Testis (tissue), 2 donors: ENCODE measurements at regions not wholly inside any gene's neighbourhood (a gene's known extent, or its start where the extent isn't known, plus 50 kb on each side); places are given as distances from the start of the nearest gene placed in this dataset.

Experiments used
- DNase-seq: peaks from one replicate; pipeline ENCODE4 v3.0.0-alpha.2; 2019
- H3K27ac ChIP-seq, 2 donors: fragments of 200-600 bp; sonication (generic); one replicate each; pipeline ENCODE4 v1.5.1; 2019
- H3K27me3 ChIP-seq: fragments of 200-600 bp; sonication (generic); one replicate; pipeline ENCODE4 v1.5.1; 2019
- H3K36me3 ChIP-seq: fragments of 200-600 bp; sonication (generic); one replicate; pipeline ENCODE4 v1.5.1; 2017; ENCODE audit warnings: low read depth; ENCODE audit errors: missing control alignments
- H3K4me1 ChIP-seq: fragments of 200-600 bp; sonication (generic); one replicate; pipeline ENCODE4 v1.5.1; 2019
- H3K4me3 ChIP-seq, 2 donors: fragments of 200-600 bp; sonication (generic); one replicate each; pipeline ENCODE4 v1.5.1; 2017 to 2019
- H3K9me3 ChIP-seq: fragments of 200-600 bp; sonication (generic); one replicate; pipeline ENCODE4 v1.5.1; 2017
- CTCF ChIP-seq, 3 experiments: fragments of 450-650 bp in 2 of 3; fragments of 200-600 bp in 1 of 3; sonication (generic) in 1 of 3; IDR thresholded peaks; one replicate each; pipeline ENCODE4 v1.5.1; 2016 to 2019; ENCODE audit warnings: antibody characterized with exemption in 3 of 3, mild to moderate bottlenecking in 2 of 3, moderate library complexity in 1 of 3
- POLR2A ChIP-seq: fragments of 450-650 bp; IDR thresholded peaks from one replicate; pipeline ENCODE4 v1.6.1; 2017; ENCODE audit warnings: antibody characterized with exemption, mild to moderate bottlenecking, moderate library complexity
- WGBS, 2 donors: methylation state at CpG; one replicate each; pipeline ENCODE4 v1.1.5; 2018; 5-methylcytosine and 5-hydroxymethylcytosine counted together
- intact Hi-C: fragments of 100-400 bp; cut with DNase I; formaldehyde crosslinking; loops from one replicate; pipeline ENCODE4 v1.15.1; 2023; ENCODE audit warnings: low total_unique reads

- Histone ChIP-seq H3K27me3 (no peaks in the 10 kb centered on the region), H3K27ac (no peak overlapping the region), H3K9me3 (no peaks in the 10 kb centered on the region), H3K4me3 (no peak overlapping the region), H3K4me1 (peaks cover 12% of the 10 kb centered on the region), H3K36me3 (no peaks in the 10 kb centered on the region)
- 88 to 93% methylated on average over 2 of the region's 2 CpGs for WGBS, 2 donors
- no peak for DNase-seq
- intact Hi-C loops, result no loop called here
- TF ChIP-seq POLR2A, result no peak
- TF ChIP-seq CTCF (IDR thresholded peaks at IDR 0.05), result no peak
Observed at GRCh38 chr2:190782264-190782663, 98.4 kb upstream of the GLS start.

GRCh38 chr2:190783513-190784263 is 96.9 kb upstream of the GLS start:
- Histone ChIP-seq H3K4me3 (no peak overlapping the region), H3K27ac (no peak overlapping the region), H3K27me3 (no peaks in the 10 kb centered on the region), H3K4me1 (peaks cover 12% of the 10 kb centered on the region), H3K36me3 (no peaks in the 10 kb centered on the region), H3K9me3 (no peaks in the 10 kb centered on the region)
- 90 to 97% methylated on average over 1 of the region's 1 CpG for WGBS, 2 donors
- intact Hi-C loops, result no loop called here
- DNase-seq, result no peak
- TF ChIP-seq CTCF (IDR thresholded peaks at IDR 0.05) (no peak), POLR2A (no peak)

- TF ChIP-seq CTCF (IDR thresholded peaks at IDR 0.05), result no peak
- TF ChIP-seq POLR2A, result no peak
- Histone ChIP-seq H3K4me3 (no peak overlapping the region), H3K27ac (no peak overlapping the region), H3K36me3 (no peaks in the 10 kb centered on the region), H3K27me3 (no peaks in the 10 kb centered on the region), H3K4me1 (peaks cover 12% of the 10 kb centered on the region), H3K9me3 (no peaks in the 10 kb centered on the region)
- intact Hi-C loops, result no loop called here
- no peak for DNase-seq
- WGBS, 2 donors, result 71 to 97% methylated on average over 2 of the region's 2 CpGs
Observed at GRCh38 chr2:190785334-190785733, 95.3 kb upstream of the GLS start.

GRCh38 chr2:190786404-190787166 is 94.0 kb upstream of the GLS start:
- Histone ChIP-seq H3K9me3 (no peaks in the 10 kb centered on the region), H3K4me3 (no peak overlapping the region), H3K27me3 (no peaks in the 10 kb centered on the region), H3K4me1 (peaks cover 12% of the 10 kb centered on the region), H3K36me3 (no peaks in the 10 kb centered on the region), H3K27ac (no peak overlapping the region)
- intact Hi-C loops, result no loop called here
- no peak for TF ChIP-seq POLR2A
- TF ChIP-seq CTCF (IDR thresholded peaks at IDR 0.05), result no peak
- WGBS, 2 donors, result 22 to 34% methylated on average over 3 to 4 of the region's 4 CpGs
- DNase-seq, result peak; percentile 74
